Naive thymus-derived CD4-positive, alpha-beta T cell (primary cell): ENCODE measurements at regions not wholly inside any gene's neighbourhood (a gene's known extent, or its start where the extent isn't known, plus 50 kb on each side); places are given as distances from the start of the nearest gene placed in this dataset.
A peak's percentile ranks its signal among the peaks of the same experiment; 100 is the strongest.
"Not testable (repeated sequence)": the region's sequence is repeated elsewhere in the genome, so short reads cannot be mapped to it uniquely, and the experiment has no call there.

ENCODE experiments used
- ATAC-seq: fragments of 150-1000 bp; cut with Tn5 transposase; 2 replicates; pipeline ENCODE4 v1.10.0; 2021; ENCODE audit warnings: mild to moderate bottlenecking, moderate library complexity
- CTCF ChIA-PET: fragments of 350-600 bp; sonication (Branson Sonifier 250); formaldehyde crosslinking; loops from one replicate; lab custom pipeline; 2021; ENCODE audit warnings: antibody characterized with exemption; lab: Charles Lee
- POLR2A ChIA-PET: fragments of 350-600 bp; sonication (Branson Sonifier 250); formaldehyde crosslinking; loops from one replicate; lab custom pipeline; 2021; ENCODE audit warnings: antibody characterized with exemption, inconsistent platforms; lab: Charles Lee
- DNase-seq, 9 donors: peaks; one replicate each; pipeline versions ENCODE4 v3.0.0 to v3.0.0-alpha.2; 2020 to 2022; ENCODE audit warnings: mixed read lengths in 1 of 9
- H3K27ac ChIP-seq: one replicate; pipeline ENCODE4 v1.7.0; 2013; ENCODE audit warnings: mild to moderate bottlenecking, low read depth, low read length, moderate library complexity
- H3K27me3 ChIP-seq, 2 donors: one replicate each; pipeline ENCODE4 v1.7.0; 2013; ENCODE audit warnings: low read length in 2 of 2, mild to moderate bottlenecking in 2 of 2, moderate library complexity in 2 of 2; ENCODE audit not compliant: control insufficient read depth in 2 of 2, insufficient read depth in 2 of 2
- H3K36me3 ChIP-seq, 3 experiments: 1 replicate in 2 of 3; 2 replicates in 1 of 3; pipeline ENCODE4 v1.7.0; 2013; ENCODE audit warnings: low read length in 3 of 3, mild to moderate bottlenecking in 3 of 3, moderate library complexity in 1 of 3; ENCODE audit not compliant: insufficient read depth in 3 of 3, control insufficient read depth in 2 of 3
- H3K4me1 ChIP-seq, 2 donors: one replicate each; pipeline ENCODE4 v1.7.0; 2013; ENCODE audit warnings: low read length in 2 of 2, mild to moderate bottlenecking in 2 of 2, moderate library complexity in 1 of 2; ENCODE audit not compliant: control insufficient read depth in 2 of 2, insufficient read depth in 2 of 2
- H3K4me3 ChIP-seq: 2 replicates; pipeline ENCODE4 v1.7.0; 2013; ENCODE audit warnings: mild to moderate bottlenecking, low read length
- H3K9me3 ChIP-seq, 3 experiments: 1 replicate in 2 of 3; 2 replicates in 1 of 3; pipeline ENCODE4 v1.7.0; 2013; ENCODE audit warnings: low read length in 3 of 3; ENCODE audit not compliant: control insufficient read depth in 2 of 3
- H3K27ac Mint-ChIP-seq, 9 donors: one replicate each; pipeline ENCODE4 v1.8.0; 2020 to 2022; ENCODE audit warnings: mixed read lengths in 9 of 9, mild to moderate bottlenecking in 8 of 9, moderate library complexity in 5 of 9, inconsistent platforms in 2 of 9
- H3K27me3 Mint-ChIP-seq, 5 donors: one replicate each; pipeline ENCODE4 v1.8.0; 2021 to 2022; ENCODE audit warnings: mixed read lengths in 5 of 5, mild to moderate bottlenecking in 1 of 5
- H3K36me3 Mint-ChIP-seq, 5 donors: one replicate each; pipeline ENCODE4 v1.8.0; 2020 to 2022; ENCODE audit warnings: mixed read lengths in 5 of 5, mild to moderate bottlenecking in 3 of 5, inconsistent platforms in 1 of 5
- H3K4me1 Mint-ChIP-seq, 7 donors: one replicate each; pipeline ENCODE4 v1.8.0; 2020 to 2022; ENCODE audit warnings: mixed read lengths in 7 of 7, mild to moderate bottlenecking in 3 of 7, inconsistent platforms in 1 of 7
- H3K4me3 Mint-ChIP-seq, 10 donors: one replicate each; pipeline ENCODE4 v1.8.0; 2020 to 2022; ENCODE audit warnings: mild to moderate bottlenecking in 10 of 10, mixed read lengths in 10 of 10, moderate library complexity in 6 of 10, inconsistent platforms in 2 of 10
- H3K9me3 Mint-ChIP-seq, 11 donors: one replicate each; pipeline ENCODE4 v1.8.0; 2020 to 2022; ENCODE audit warnings: mixed read lengths in 11 of 11, mild to moderate bottlenecking in 4 of 11, inconsistent platforms in 1 of 11, moderate library complexity in 1 of 11
- intact Hi-C, 2 donors: fragments of 100-400 bp; cut with micrococcal nuclease; formaldehyde crosslinking; loops; one replicate each; pipeline ENCODE4 v1.15.1; 2023

- H3K36me3 ChIP-seq = no peaks in the 10 kb centered on the region
- no peak for ATAC-seq
- Mint-ChIP-seq H3K27me3 (peaks cover 5 to 61% (median 19%) of the 10 kb centered on the region in 5 donors), H3K4me3 (no peak overlapping the region), H3K9me3 (no peaks in the 10 kb centered on the region), H3K36me3 (no peaks in the 10 kb centered on the region), H3K27ac (no peak overlapping the region), H3K4me1 (peaks cover 0 to 10% (median 6%) of the 10 kb centered on the region in 7 donors)
- H3K4me3 ChIP-seq = no peak overlapping the region
- no peaks in the 10 kb centered on the region for H3K9me3 ChIP-seq
- peaks cover 0 to 6% of the 10 kb centered on the region in 2 donors for H3K27me3 ChIP-seq
- ChIA-PET POLR2A (interaction anchor here (0.7 to 1.6 kb wide), 3 partner anchors 97 to 117 kb away, joined by 3 to 6 read pairs (median 4); no protein-coding TSS in a partner anchor), CTCF (interaction anchor here (1.2 to 1.9 kb wide), 4 partner anchors 9 to 282 kb away, joined by 3 to 6 read pairs (median 4); no protein-coding TSS in a partner anchor)
- no peak for DNase-seq
- peaks cover 0 to 10% of the 10 kb centered on the region in 2 donors for H3K4me1 ChIP-seq
- intact Hi-C loops = no loop called here
- no peak overlapping the region for H3K27ac ChIP-seq
Measured at GRCh38 chr7:26083113-26083512, 68.9 kb upstream of the NFE2L3 start.

- no peaks in the 10 kb centered on the region for H3K9me3 ChIP-seq
- H3K9me3 Mint-ChIP-seq = no peaks in the 10 kb centered on the region
- ATAC-seq (no peak), DNase-seq (no peak)
- peaks cover 0 to 2% of the 10 kb centered on the region in 2 donors for H3K27me3 ChIP-seq
- POLR2A ChIA-PET = interaction anchor here (0.7 to 1.1 kb wide), 2 partner anchors 38 to 116 kb away, joined by 4 read pairs; partner anchors contain the start of gene HNRNPA2B1
- no peak overlapping the region for H3K4me3 ChIP-seq
- peaks cover 4 to 48% (median 12%) of the 10 kb centered on the region in 5 donors for H3K27me3 Mint-ChIP-seq
- peaks cover 0 to under 1% of the 10 kb centered on the region in 2 donors for H3K4me1 ChIP-seq
- H3K27ac ChIP-seq = no peak overlapping the region
- CTCF ChIA-PET = interaction anchor here (0.9 kb wide), 1 partner anchor 114 kb away, joined by 3 read pairs; no protein-coding TSS in a partner anchor
- no peak overlapping the region for H3K4me3 Mint-ChIP-seq
- no peak overlapping the region for H3K27ac Mint-ChIP-seq
- H3K4me1 Mint-ChIP-seq = peaks cover 0 to 2% (median 0%) of the 10 kb centered on the region in 7 donors
- no peaks in the 10 kb centered on the region for H3K36me3 Mint-ChIP-seq
- no peaks in the 10 kb centered on the region for H3K36me3 ChIP-seq
- intact Hi-C loops = no loop called here
Measured at GRCh38 chr7:26084418-26084817, 67.6 kb upstream of the NFE2L3 start.

- H3K27ac Mint-ChIP-seq = peak overlapping the region in 1 of 9 donors; percentile 9
- peaks cover 0 to 34% (median 5%) of the 10 kb centered on the region in 5 donors for H3K27me3 Mint-ChIP-seq
- DNase-seq (no peak), ATAC-seq (no peak)
- H3K9me3 Mint-ChIP-seq = no peaks in the 10 kb centered on the region
- H3K27me3 ChIP-seq = no peaks in the 10 kb centered on the region
- no peaks in the 10 kb centered on the region for H3K9me3 ChIP-seq
- no peak overlapping the region for H3K4me3 Mint-ChIP-seq
- intact Hi-C loops = no loop called here
- H3K27ac ChIP-seq = no peak overlapping the region
- H3K36me3 Mint-ChIP-seq = no peaks in the 10 kb centered on the region
- H3K36me3 ChIP-seq = no peaks in the 10 kb centered on the region
- POLR2A ChIA-PET = interaction anchor here (11.0 kb wide), 1 partner anchor 111 kb away, joined by 236 read pairs; the partner anchor contains the start of genes CBX3 and HNRNPA2B1
- peaks cover 0 to under 1% of the 10 kb centered on the region in 2 donors for H3K4me1 ChIP-seq
- H3K4me3 ChIP-seq = no peak overlapping the region
- H3K4me1 Mint-ChIP-seq = peaks cover under 1 to 5% (median 1%) of the 10 kb centered on the region in 7 donors
- CTCF ChIA-PET = interaction anchor here (8.1 kb wide), 1 partner anchor 110 kb away, joined by 177 read pairs; the partner anchor contains the start of gene HNRNPA2B1
Measured at GRCh38 chr7:26085771-26086170, 66.2 kb upstream of the NFE2L3 start.

- intact Hi-C loops = no loop called here
- no peak for ATAC-seq
- CTCF ChIA-PET = interaction anchor here (5.9 to 8.1 kb wide), 3 partner anchors 25 to 277 kb away, joined by 58 to 177 read pairs (median 101); partner anchors contain the start of gene HNRNPA2B1
- Histone ChIP-seq H3K36me3 (no peaks in the 10 kb centered on the region), H3K4me3 (no peak overlapping the region), H3K27ac (no peak overlapping the region), H3K9me3 (no peaks in the 10 kb centered on the region), H3K27me3 (no peaks in the 10 kb centered on the region), H3K4me1 (peaks cover 0 to 18% of the 10 kb centered on the region in 2 donors)
- H3K27me3 Mint-ChIP-seq = peaks cover 0 to 21% (median 4%) of the 10 kb centered on the region in 5 donors
- H3K4me1 Mint-ChIP-seq = peaks cover 10 to 20% (median 17%) of the 10 kb centered on the region in 7 donors
- H3K27ac Mint-ChIP-seq = no peak overlapping the region
- H3K9me3 Mint-ChIP-seq = no peaks in the 10 kb centered on the region
- no peak for DNase-seq
- no peak overlapping the region for H3K4me3 Mint-ChIP-seq
- no peaks in the 10 kb centered on the region for H3K36me3 Mint-ChIP-seq
- POLR2A ChIA-PET = interaction anchor here (1.1 to 11.0 kb wide), 4 partner anchors 24 to 109 kb away, joined by 3 to 236 read pairs (median 6); partner anchors contain the start of genes CBX3, HNRNPA2B1 and NFE2L3
Measured at GRCh38 chr7:26087321-26088091, 64.5 kb upstream of the NFE2L3 start.

GRCh38 chr7:26089469-26089868, 62.5 kb upstream of the NFE2L3 start:
- H3K27ac ChIP-seq, ATAC-seq, H3K36me3 Mint-ChIP-seq, H3K4me3 Mint-ChIP-seq, DNase-seq, H3K27ac Mint-ChIP-seq, intact Hi-C loops, H3K9me3 Mint-ChIP-seq, H3K36me3 ChIP-seq, H3K27me3 Mint-ChIP-seq, H3K27me3 ChIP-seq, H3K9me3 ChIP-seq, H3K4me3 ChIP-seq: not testable (repeated sequence)
- H3K4me1 Mint-ChIP-seq = peaks cover 10 to 38% (median 21%) of the 10 kb centered on the region in 7 donors
- POLR2A ChIA-PET = interaction anchor here (1.0 to 11.0 kb wide), 5 partner anchors 22 to 276 kb away, joined by 3 to 236 read pairs (median 6); partner anchors contain the start of genes CBX3, HNRNPA2B1 and NFE2L3
- CTCF ChIA-PET = interaction anchor here (1.1 to 8.1 kb wide), 7 partner anchors 10 to 275 kb away, joined by 3 to 177 read pairs (median 36); partner anchors contain the start of gene HNRNPA2B1
- peaks cover 0 to 20% of the 10 kb centered on the region in 2 donors for H3K4me1 ChIP-seq

- H3K27me3 Mint-ChIP-seq = no peaks in the 10 kb centered on the region
- peaks cover 0 to 20% of the 10 kb centered on the region in 2 donors for H3K4me1 ChIP-seq
- intact Hi-C loops = loop anchor here (1.0 to 5.0 kb wide), 9 partner anchors 21 to 1071 kb away; partner anchors contain the start of genes NFE2L3 (in 2 of the 2) and SNX10 (in 1 of the 2)
- peak overlapping the region in 9 of 10 donors; percentile 4 to 50 (median 30) for H3K4me3 Mint-ChIP-seq
- no peaks in the 10 kb centered on the region for H3K9me3 ChIP-seq
- no peaks in the 10 kb centered on the region for H3K36me3 ChIP-seq
- peak; percentile 64 for ATAC-seq
- H3K27ac Mint-ChIP-seq = peak overlapping the region in 6 of 9 donors; percentile 1 to 68 (median 2)
- no peak overlapping the region for H3K27ac ChIP-seq
- CTCF ChIA-PET = interaction anchor here (0.6 to 8.1 kb wide), 44 partner anchors 10 to 284 kb away, joined by 3 to 177 read pairs (median 4); partner anchors contain the start of genes CBX3, HNRNPA2B1 and NFE2L3
- no peak overlapping the region for H3K4me3 ChIP-seq
- no peaks in the 10 kb centered on the region for H3K9me3 Mint-ChIP-seq
- peaks cover 11 to 54% (median 22%) of the 10 kb centered on the region in 7 donors for H3K4me1 Mint-ChIP-seq
- no peaks in the 10 kb centered on the region for H3K27me3 ChIP-seq
- DNase-seq = peak in 7 of 9 donors; percentile 19 to 63 (median 53)
- POLR2A ChIA-PET = interaction anchor here (0.7 to 11.0 kb wide), 9 partner anchors 10 to 274 kb away, joined by 4 to 236 read pairs (median 6); partner anchors contain the start of genes CBX3, HNRNPA2B1 and NFE2L3
- H3K36me3 Mint-ChIP-seq = no peaks in the 10 kb centered on the region
Measured at GRCh38 chr7:26090927-26091519, 61.0 kb upstream of the NFE2L3 start.
